IMR-90 (cell line): ENCODE measurements at regions not wholly inside any gene's neighbourhood (a gene's known extent, or its start where the extent isn't known, plus 50 kb on each side); places are given as distances from the start of the nearest gene placed in this dataset.

ENCODE experiments used
- ATAC-seq: fragments of 200-7000 bp; cut with Tn5 transposase; 2 replicates; pipeline ENCODE4 v1.9.1; 2020; ENCODE audit warnings: low read depth, mild to moderate bottlenecking, moderate library complexity
- BruUV-seq: library from RNA; stranded (reverse); fragments of 400-500 nt; replicated peaks from 2 replicates; lab custom pipeline; 2021; lab: Mats Ljungman, UMichigan
- CTCF ChIA-PET: fragments of 300-600 bp; formaldehyde crosslinking; extraction: SDS; loops from one replicate; lab custom pipeline; 2021; ENCODE audit warnings: antibody characterized with exemption; lab: Yijun Ruan, JAX
- POLR2A ChIA-PET: fragments of 300-600 bp; sonication (Branson Sonifier 250); formaldehyde crosslinking; loops from one replicate; lab custom pipeline; 2022; ENCODE audit warnings: antibody characterized with exemption; ENCODE audit not compliant: unreplicated experiment; lab: Charles Lee
- DNase-seq: peaks from one replicate; pipeline ENCODE4 v3.0.0; 2013
- H2AFZ ChIP-seq: replicated peaks from 2 replicates; pipeline ENCODE3; 2013; ENCODE audit warnings: low read length, mild to moderate bottlenecking; ENCODE audit not compliant: poor library complexity
- H2AK5ac ChIP-seq: 2 replicates; pipeline ENCODE4 v1.6.1; 2013; ENCODE audit warnings: low read depth, low read length, inconsistent platforms
- H2AK9ac ChIP-seq: replicated peaks from 2 replicates; pipeline ENCODE3; 2013; ENCODE audit warnings: mild to moderate bottlenecking, low read depth, low read length, moderate library complexity; ENCODE audit not compliant: poor library complexity
- H2BK120ac ChIP-seq: 2 replicates; pipeline ENCODE4 v1.6.1; 2013; ENCODE audit warnings: low read depth, low read length, inconsistent platforms
- H2BK15ac ChIP-seq: 3 replicates; pipeline ENCODE4 v1.6.1; 2013; ENCODE audit warnings: low read depth, low read length, inconsistent platforms
- H2BK20ac ChIP-seq: 2 replicates; pipeline ENCODE4 v1.6.1; 2013; ENCODE audit warnings: low read depth, mild to moderate bottlenecking, inconsistent platforms, low read length, moderate library complexity
- H2BK5ac ChIP-seq: 2 replicates; pipeline ENCODE4 v1.6.1; 2013; ENCODE audit warnings: mild to moderate bottlenecking, low read depth, low read length, inconsistent platforms; ENCODE audit not compliant: poor library complexity, severe bottlenecking
- H3K14ac ChIP-seq: replicated peaks from 2 replicates; pipeline ENCODE4 v1.6.1; 2013; ENCODE audit warnings: low read depth, low read length, inconsistent platforms
- H3K18ac ChIP-seq: 2 replicates; pipeline ENCODE4 v1.6.1; 2013; ENCODE audit warnings: low read depth, low read length, control low read depth
- H3K23ac ChIP-seq: 2 replicates; pipeline ENCODE4 v1.6.1; 2013; ENCODE audit warnings: low read depth, low read length, inconsistent platforms
- H3K27ac ChIP-seq: 2 replicates; pipeline ENCODE4 v1.5.1; 2013; ENCODE audit warnings: mild to moderate bottlenecking, control low read depth, low read length; ENCODE audit not compliant: insufficient read depth
- H3K27me3 ChIP-seq: 2 replicates; pipeline ENCODE4 v1.6.1; 2013; ENCODE audit warnings: low read length; ENCODE audit not compliant: control insufficient read depth, insufficient read depth
- H3K36me3 ChIP-seq: 2 replicates; pipeline ENCODE4 v1.6.1; 2013; ENCODE audit warnings: low read length, mixed read lengths; ENCODE audit not compliant: control insufficient read depth, insufficient read depth
- H3K4ac ChIP-seq: 2 replicates; pipeline ENCODE4 v1.6.1; 2013; ENCODE audit warnings: low read depth, low read length, inconsistent platforms
- H3K4me1 ChIP-seq: 2 replicates; pipeline ENCODE4 v1.6.1; 2013; ENCODE audit warnings: low read length, mixed read lengths; ENCODE audit not compliant: control insufficient read depth, insufficient read depth
- H3K4me2 ChIP-seq: 2 replicates; pipeline ENCODE4 v1.6.1; 2013; ENCODE audit warnings: low read depth, mild to moderate bottlenecking, control low read depth, low read length, moderate library complexity
- H3K4me3 ChIP-seq: 2 replicates; pipeline ENCODE4 v1.5.1; 2013; ENCODE audit warnings: low read depth, mild to moderate bottlenecking, control low read depth, low read length, moderate library complexity; ENCODE audit not compliant: insufficient read depth
- H3K56ac ChIP-seq: 2 replicates; pipeline ENCODE4 v1.6.1; 2013; ENCODE audit warnings: low read length, inconsistent platforms; ENCODE audit not compliant: insufficient read depth; ENCODE audit errors: extremely low read depth
- H3K79me1 ChIP-seq, 2 experiments: 2 replicates each; pipeline ENCODE4 v1.6.1; 2013; ENCODE audit warnings: low read length in 2 of 2, inconsistent platforms in 1 of 2, low read depth in 1 of 2
- H3K9ac ChIP-seq: 2 replicates; pipeline ENCODE4 v1.6.1; 2013; ENCODE audit warnings: low read depth, low read length, control low read depth
- H3K9me1 ChIP-seq: 2 replicates; pipeline ENCODE4 v1.6.1; 2013; ENCODE audit warnings: low read length, inconsistent platforms; ENCODE audit not compliant: insufficient read depth
- H3K9me3 ChIP-seq: 2 replicates; pipeline ENCODE4 v1.6.1; 2013; ENCODE audit warnings: low read length; ENCODE audit not compliant: control insufficient read depth, insufficient read depth
- H4K20me1 ChIP-seq: 2 replicates; pipeline ENCODE4 v1.6.1; 2013; ENCODE audit warnings: low read length, inconsistent platforms; ENCODE audit not compliant: insufficient read depth
- H4K5ac ChIP-seq: 2 replicates; pipeline ENCODE4 v1.6.1; 2013; ENCODE audit warnings: mild to moderate bottlenecking, low read depth, low read length, control low read depth
- H4K8ac ChIP-seq, 2 experiments: 2 replicates each; pipeline ENCODE4 v1.6.1; 2013; ENCODE audit warnings: low read depth in 2 of 2, low read length in 2 of 2, control low read depth in 1 of 2, inconsistent platforms in 1 of 2
- H4K91ac ChIP-seq: 2 replicates; pipeline ENCODE4 v1.6.1; 2013; ENCODE audit warnings: low read depth, low read length, inconsistent platforms; ENCODE audit not compliant: insufficient read depth
- BHLHE40 ChIP-seq: fragments of 150-350 bp; IDR thresholded peaks from 2 replicates; pipeline ENCODE4 v1.6.1; 2016; ENCODE audit warnings: mild to moderate bottlenecking, low read depth, low read length
- CEBPB ChIP-seq: IDR thresholded peaks from 2 replicates; pipeline ENCODE4 v1.6.1; 2012; ENCODE audit warnings: low read depth, low read length, improper control_type of control experiment
- FOS ChIP-seq: fragments of 150-350 bp; IDR thresholded peaks from 2 replicates; pipeline ENCODE4 v1.6.1; 2016; ENCODE audit warnings: low read depth, low read length
- MAFK ChIP-seq: IDR thresholded peaks from 2 replicates; pipeline ENCODE4 v1.6.1; 2012; ENCODE audit warnings: low read depth, low read length, improper control_type of control experiment
- MAZ ChIP-seq: IDR thresholded peaks from 2 replicates; pipeline ENCODE4 v1.6.1; 2012; ENCODE audit warnings: low read depth, mild to moderate bottlenecking, low read length, improper control_type of control experiment, moderate library complexity, borderline replicate concordance
- NFE2L2 ChIP-seq: fragments of 150-350 bp; IDR thresholded peaks from 2 replicates; pipeline ENCODE4 v1.6.1; 2016; ENCODE audit warnings: low read depth, mild to moderate bottlenecking, low read length
- RCOR1 ChIP-seq: IDR thresholded peaks from 2 replicates; pipeline ENCODE4 v1.6.1; 2012; ENCODE audit warnings: mild to moderate bottlenecking, low read length, improper control_type of control experiment; ENCODE audit not compliant: insufficient replicate concordance
- SMC3 ChIP-seq: fragments of 150-350 bp; IDR thresholded peaks from 2 replicates; pipeline ENCODE4 v1.6.1; 2016; ENCODE audit warnings: low read depth, mild to moderate bottlenecking, antibody characterized with exemption, low read length, moderate library complexity
- WGBS, 2 experiments: methylation state at CpG; one replicate each; pipeline versions ENCODE4 v1.1.5 to v1.1.7; 2013; ENCODE audit warnings: missing lambda C conversion rate in 2 of 2; ENCODE audit not compliant: insufficient read length in 1 of 2; ENCODE audit errors: extremely low coverage in 2 of 2; 5-methylcytosine and 5-hydroxymethylcytosine counted together
- dilution Hi-C: fragments of 300-500 bp; cut with HindIII; formaldehyde crosslinking; loops from one replicate; pipeline ENCODE4 v1.14.3; 2018; ENCODE audit warnings: low sequenced_read_pairs; ENCODE audit not compliant: unreplicated experiment
- in situ Hi-C: fragments of 300-500 bp; cut with MboI; formaldehyde crosslinking; loops from 3 replicates; pipeline ENCODE4 v1.14.3; 2019; ENCODE audit warnings: low sequenced_read_pairs, inconsistent platforms, mixed read lengths
- intact Hi-C: fragments of 100-400 bp; cut with micrococcal nuclease; formaldehyde crosslinking; loops from 2 replicates; pipeline ENCODE4 v1.10.0; 2022
- TF ChIP-seq, protein P1 (sequence below): fragments of 150-350 bp; IDR thresholded peaks from 2 replicates; pipeline ENCODE4 v1.6.1; 2017; ENCODE audit warnings: mild to moderate bottlenecking, antibody characterized with exemption, low read length, low read depth
- TF ChIP-seq, protein P2 (sequence below): conservative IDR thresholded peaks from 2 replicates; pipeline ENCODE4 v1.5.1; 2012; ENCODE audit warnings: mild to moderate bottlenecking, low read depth, low read length, improper control_type of control experiment
- TF ChIP-seq, protein P3 (sequence below): fragments of 150-350 bp; IDR thresholded peaks from 2 replicates; pipeline ENCODE4 v1.6.1; 2016; ENCODE audit warnings: low read depth, mild to moderate bottlenecking, low read length, moderate library complexity, borderline replicate concordance

DNA sequence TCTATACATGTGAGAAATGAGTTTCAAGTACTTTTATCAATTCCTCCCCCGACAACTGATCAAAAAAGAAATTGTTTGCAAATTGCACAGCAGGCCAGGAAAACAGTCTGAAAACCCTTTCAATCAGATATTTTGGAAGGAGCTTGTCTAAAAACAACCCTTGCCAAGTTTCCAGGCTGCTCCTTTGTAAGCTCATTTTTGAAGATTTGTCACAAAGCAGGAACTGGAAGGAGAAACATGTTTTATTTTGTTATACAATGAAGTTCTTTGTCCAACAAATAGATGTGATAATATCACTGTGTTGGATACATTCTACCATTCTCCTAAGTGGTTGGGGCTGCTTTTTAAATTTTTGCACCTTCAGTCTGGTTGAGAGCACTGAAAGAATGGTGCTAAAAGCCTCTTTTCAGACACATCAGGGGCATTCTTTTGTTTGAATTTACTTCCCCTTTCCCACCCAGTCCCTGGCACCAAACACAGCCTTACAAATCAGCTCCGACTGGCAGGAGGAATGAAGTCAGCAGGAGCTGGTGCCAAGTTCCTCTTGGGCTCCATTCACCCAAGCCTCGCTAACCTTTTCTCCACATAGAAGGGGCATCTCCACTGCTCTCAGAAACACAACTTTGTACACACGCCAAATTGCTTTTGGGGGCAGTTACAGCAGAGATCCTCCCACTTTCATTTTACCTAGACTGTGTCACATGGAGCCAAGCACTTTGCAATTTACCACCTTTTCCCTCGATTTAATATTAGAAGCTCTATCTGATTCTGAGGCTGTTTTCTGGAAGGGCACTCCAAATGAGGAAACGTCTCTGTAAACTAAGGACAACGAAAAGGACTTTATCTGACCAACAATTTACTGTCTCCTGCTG is 88.0 kb downstream of the C1D start (continued):
- TF ChIP-seq FOS: no peak

DNA sequence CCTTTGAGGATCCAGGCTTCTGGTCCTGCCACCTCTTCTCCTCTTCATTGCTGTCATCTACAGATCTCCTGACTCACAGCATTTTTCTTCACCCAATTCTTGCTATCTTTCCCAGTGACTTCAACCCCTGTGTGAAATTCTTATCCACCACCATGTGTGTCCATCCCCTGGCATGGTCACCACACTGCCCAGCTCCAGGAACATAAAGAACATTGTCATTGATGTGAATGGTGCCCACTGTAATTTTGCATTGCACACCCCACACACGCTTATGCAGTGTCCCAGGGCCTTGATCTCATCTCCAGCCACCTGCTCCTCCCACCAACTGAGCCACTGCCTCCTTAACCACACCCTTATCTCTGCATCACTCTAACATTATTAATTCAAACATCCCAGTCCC is 85.3 kb downstream of the C1D start:
- CTCF ChIA-PET: no interaction called here
- no peak overlapping the region for H2BK120ac ChIP-seq
- H3K9me1 ChIP-seq: no peaks in the 10 kb centered on the region
- H2BK20ac ChIP-seq: no peak overlapping the region
- ATAC-seq: no peak
- intact Hi-C loops (no loop called here), in situ Hi-C loops (no loop called here), dilution Hi-C loops (no loop called here)
- no peak overlapping the region for H4K8ac ChIP-seq
- H2AK9ac ChIP-seq: no peak overlapping the region
- no peak overlapping the region for H3K4ac ChIP-seq
- WGBS, 2 experiments: 60% methylated on average over 1 of the region's 1 CpG; no CpG with 5 or more reads in 1 of the 2 experiments
- POLR2A ChIA-PET: no interaction called here
- H3K27ac ChIP-seq: no peak overlapping the region
- no TSS peak for BruUV-seq
- H3K18ac ChIP-seq: no peak overlapping the region
- H2BK5ac ChIP-seq: no peak overlapping the region
- no peaks in the 10 kb centered on the region for H3K79me1 ChIP-seq
- no peaks in the 10 kb centered on the region for H4K20me1 ChIP-seq
- H2AK5ac ChIP-seq: no peak overlapping the region
- no peak overlapping the region for H4K5ac ChIP-seq
- H3K9ac ChIP-seq: no peak overlapping the region
- H3K4me1 ChIP-seq: no peaks in the 10 kb centered on the region
- no peak overlapping the region for H3K23ac ChIP-seq
- no peak overlapping the region for H2AFZ ChIP-seq
- DNase-seq: no peak
- no peak overlapping the region for H4K91ac ChIP-seq
- no peak overlapping the region for H3K4me2 ChIP-seq
- TF ChIP-seq BHLHE40 (no peak), SMC3 (no peak), FOS (no peak), NFE2L2 (no peak), MAZ (no peak), MAFK (no peak), CEBPB (no peak), RCOR1 (no peak)
- TF ChIP-seq, protein P1, sequence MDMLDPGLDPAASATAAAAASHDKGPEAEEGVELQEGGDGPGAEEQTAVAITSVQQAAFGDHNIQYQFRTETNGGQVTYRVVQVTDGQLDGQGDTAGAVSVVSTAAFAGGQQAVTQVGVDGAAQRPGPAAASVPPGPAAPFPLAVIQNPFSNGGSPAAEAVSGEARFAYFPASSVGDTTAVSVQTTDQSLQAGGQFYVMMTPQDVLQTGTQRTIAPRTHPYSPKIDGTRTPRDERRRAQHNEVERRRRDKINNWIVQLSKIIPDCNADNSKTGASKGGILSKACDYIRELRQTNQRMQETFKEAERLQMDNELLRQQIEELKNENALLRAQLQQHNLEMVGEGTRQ: no peak
- TF ChIP-seq, protein P2, sequence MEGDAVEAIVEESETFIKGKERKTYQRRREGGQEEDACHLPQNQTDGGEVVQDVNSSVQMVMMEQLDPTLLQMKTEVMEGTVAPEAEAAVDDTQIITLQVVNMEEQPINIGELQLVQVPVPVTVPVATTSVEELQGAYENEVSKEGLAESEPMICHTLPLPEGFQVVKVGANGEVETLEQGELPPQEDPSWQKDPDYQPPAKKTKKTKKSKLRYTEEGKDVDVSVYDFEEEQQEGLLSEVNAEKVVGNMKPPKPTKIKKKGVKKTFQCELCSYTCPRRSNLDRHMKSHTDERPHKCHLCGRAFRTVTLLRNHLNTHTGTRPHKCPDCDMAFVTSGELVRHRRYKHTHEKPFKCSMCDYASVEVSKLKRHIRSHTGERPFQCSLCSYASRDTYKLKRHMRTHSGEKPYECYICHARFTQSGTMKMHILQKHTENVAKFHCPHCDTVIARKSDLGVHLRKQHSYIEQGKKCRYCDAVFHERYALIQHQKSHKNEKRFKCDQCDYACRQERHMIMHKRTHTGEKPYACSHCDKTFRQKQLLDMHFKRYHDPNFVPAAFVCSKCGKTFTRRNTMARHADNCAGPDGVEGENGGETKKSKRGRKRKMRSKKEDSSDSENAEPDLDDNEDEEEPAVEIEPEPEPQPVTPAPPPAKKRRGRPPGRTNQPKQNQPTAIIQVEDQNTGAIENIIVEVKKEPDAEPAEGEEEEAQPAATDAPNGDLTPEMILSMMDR: no peak
- TF ChIP-seq, protein P3, sequence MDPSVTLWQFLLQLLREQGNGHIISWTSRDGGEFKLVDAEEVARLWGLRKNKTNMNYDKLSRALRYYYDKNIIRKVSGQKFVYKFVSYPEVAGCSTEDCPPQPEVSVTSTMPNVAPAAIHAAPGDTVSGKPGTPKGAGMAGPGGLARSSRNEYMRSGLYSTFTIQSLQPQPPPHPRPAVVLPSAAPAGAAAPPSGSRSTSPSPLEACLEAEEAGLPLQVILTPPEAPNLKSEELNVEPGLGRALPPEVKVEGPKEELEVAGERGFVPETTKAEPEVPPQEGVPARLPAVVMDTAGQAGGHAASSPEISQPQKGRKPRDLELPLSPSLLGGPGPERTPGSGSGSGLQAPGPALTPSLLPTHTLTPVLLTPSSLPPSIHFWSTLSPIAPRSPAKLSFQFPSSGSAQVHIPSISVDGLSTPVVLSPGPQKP: no peak
- no peak overlapping the region for H3K56ac ChIP-seq
- H3K9me3 ChIP-seq: peaks cover 2% of the 10 kb centered on the region; the same call in 1 of the 2 replicates
- no peaks in the 10 kb centered on the region for H3K36me3 ChIP-seq
- H3K4me3 ChIP-seq: no peak overlapping the region
- H3K14ac ChIP-seq: no peak overlapping the region
- no peak overlapping the region for H2BK15ac ChIP-seq
- peaks cover 29% of the 10 kb centered on the region for H3K27me3 ChIP-seq
